ENCODE measurements at regions not wholly inside any gene's neighbourhood (a gene's known extent, or its start where the extent isn't known, plus 50 kb on each side); places are given as distances from the start of the nearest gene placed in this dataset.

DNA sequence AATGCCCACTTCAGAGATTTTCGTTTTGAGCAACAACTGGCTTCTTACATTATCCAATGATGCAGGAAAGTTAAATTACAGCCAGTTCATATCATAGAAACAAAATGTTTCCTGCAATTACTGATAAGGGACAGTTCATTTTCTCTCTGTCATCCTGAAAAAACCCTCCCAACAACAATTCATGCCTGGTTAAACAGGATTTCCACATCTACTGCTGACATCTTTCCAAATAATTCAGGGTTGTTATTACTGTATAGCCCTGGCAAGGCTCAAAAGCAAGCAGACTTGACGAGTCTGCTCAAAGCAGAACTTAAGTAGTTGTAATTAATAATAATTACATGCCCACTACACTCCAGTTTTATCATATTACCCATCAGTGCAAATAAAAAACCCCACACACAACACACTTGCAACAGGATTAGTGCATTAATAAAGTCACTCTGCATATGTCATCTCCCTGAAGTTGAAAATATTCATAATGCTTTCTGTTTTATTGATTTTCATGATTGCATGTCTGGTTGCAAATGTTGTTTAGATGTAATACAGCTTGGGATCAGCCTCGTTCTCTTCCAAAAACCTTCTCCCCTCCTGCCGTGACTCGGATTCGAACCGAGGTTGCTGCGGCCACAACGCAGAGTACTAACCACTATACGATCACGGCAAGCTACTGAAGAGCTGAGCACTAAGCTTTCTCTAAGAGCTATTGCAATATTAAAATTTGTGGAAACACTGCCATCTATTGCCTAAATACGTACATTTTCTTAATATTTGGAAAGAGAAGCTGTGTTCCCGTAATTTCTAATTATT is 119.6 kb upstream of the NFIB start (continued):
- TF ChIP-seq, protein P1, sequence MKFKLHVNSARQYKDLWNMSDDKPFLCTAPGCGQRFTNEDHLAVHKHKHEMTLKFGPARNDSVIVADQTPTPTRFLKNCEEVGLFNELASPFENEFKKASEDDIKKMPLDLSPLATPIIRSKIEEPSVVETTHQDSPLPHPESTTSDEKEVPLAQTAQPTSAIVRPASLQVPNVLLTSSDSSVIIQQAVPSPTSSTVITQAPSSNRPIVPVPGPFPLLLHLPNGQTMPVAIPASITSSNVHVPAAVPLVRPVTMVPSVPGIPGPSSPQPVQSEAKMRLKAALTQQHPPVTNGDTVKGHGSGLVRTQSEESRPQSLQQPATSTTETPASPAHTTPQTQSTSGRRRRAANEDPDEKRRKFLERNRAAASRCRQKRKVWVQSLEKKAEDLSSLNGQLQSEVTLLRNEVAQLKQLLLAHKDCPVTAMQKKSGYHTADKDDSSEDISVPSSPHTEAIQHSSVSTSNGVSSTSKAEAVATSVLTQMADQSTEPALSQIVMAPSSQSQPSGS (tag by site-specific recombination; IDR thresholded peaks at IDR 0.05; ENCODE audit: low read depth), result no peak
- TF ChIP-seq, protein P2, sequence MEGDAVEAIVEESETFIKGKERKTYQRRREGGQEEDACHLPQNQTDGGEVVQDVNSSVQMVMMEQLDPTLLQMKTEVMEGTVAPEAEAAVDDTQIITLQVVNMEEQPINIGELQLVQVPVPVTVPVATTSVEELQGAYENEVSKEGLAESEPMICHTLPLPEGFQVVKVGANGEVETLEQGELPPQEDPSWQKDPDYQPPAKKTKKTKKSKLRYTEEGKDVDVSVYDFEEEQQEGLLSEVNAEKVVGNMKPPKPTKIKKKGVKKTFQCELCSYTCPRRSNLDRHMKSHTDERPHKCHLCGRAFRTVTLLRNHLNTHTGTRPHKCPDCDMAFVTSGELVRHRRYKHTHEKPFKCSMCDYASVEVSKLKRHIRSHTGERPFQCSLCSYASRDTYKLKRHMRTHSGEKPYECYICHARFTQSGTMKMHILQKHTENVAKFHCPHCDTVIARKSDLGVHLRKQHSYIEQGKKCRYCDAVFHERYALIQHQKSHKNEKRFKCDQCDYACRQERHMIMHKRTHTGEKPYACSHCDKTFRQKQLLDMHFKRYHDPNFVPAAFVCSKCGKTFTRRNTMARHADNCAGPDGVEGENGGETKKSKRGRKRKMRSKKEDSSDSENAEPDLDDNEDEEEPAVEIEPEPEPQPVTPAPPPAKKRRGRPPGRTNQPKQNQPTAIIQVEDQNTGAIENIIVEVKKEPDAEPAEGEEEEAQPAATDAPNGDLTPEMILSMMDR (tag by site-specific recombination; IDR thresholded peaks at IDR 0.05), result no peak

DNA sequence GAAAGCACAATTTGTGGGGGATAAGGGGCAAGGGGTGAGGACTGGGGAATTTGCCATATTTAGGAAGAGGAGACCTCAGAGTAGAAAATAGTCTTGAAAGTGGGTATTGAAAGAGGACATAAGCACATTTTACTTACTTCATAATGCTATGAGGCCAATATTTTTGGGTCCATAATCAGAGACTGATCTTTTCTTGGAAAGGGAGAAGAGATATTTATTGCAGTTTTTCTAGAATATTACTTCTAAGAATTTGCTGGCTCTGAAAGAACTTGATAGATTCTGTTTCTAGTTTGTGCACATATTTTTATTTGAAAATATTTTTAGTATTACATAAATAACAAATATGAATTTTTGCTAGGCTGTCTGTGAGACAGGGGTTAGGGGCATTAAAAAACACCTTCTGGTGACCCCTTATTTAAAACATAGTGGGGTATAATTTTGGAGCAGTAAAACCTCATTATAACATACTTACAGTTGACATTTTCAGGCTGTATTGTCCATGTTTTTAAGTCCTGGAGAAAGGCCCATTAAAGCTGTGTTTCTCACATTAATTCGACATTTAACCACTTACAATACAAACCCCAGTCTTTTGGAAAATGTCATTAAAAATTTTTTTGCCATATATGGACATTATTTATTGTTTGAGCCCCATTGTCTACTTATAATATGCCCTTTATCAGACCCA is 118.9 kb upstream of the NFIB start:
- no peaks in the 10 kb centered on the region for H3K4me1 ChIP-seq (ENCODE audit: control insufficient read depth, insufficient read depth, low read length)
- POLR2A ChIA-PET, result no interaction called here

More for the DNA sequence above, 118.9 kb upstream of the NFIB start:
- Histone ChIP-seq H3K27ac (ENCODE audit: extremely low read depth, low read depth, low read length) (no peak overlapping the region), H3K36me3 (ENCODE audit: control insufficient read depth in 2 of 2, insufficient read depth in 1 of 2, low read length in 2 of 2) (no peaks in the 10 kb centered on the region), H3K9me3 (ENCODE audit: control insufficient read depth, insufficient read depth, low read depth, low read length) (no peaks in the 10 kb centered on the region), H3K4me3 (ENCODE audit: low read depth, low read length) (no peak overlapping the region)
- CTCF ChIA-PET, result interaction anchor here (1.1 to 2.7 kb wide), 3 partner anchors 80 to 1005 kb away, joined by 3 to 23 read pairs (median 3); no protein-coding TSS in a partner anchor
- TF ChIP-seq ZNF571 (tag by site-specific recombination; IDR thresholded peaks at IDR 0.05) (no peak), ZNF830 (tag by site-specific recombination; IDR thresholded peaks at IDR 0.05; ENCODE audit: low read depth) (no peak), ZNF768 (tag by site-specific recombination; IDR thresholded peaks at IDR 0.05) (no peak), SP2 (tag by site-specific recombination; IDR thresholded peaks at IDR 0.05) (no peak), ZSCAN23 (tag by site-specific recombination; IDR thresholded peaks at IDR 0.05) (no peak), ZIC2 (tag by site-specific recombination; IDR thresholded peaks at IDR 0.05) (no peak), ZNF843 (tag by site-specific recombination; IDR thresholded peaks at IDR 0.05) (no peak), BCL11A (tag by site-specific recombination; IDR thresholded peaks at IDR 0.05; ENCODE audit: low read depth) (no peak), ZNF157 (tag by site-specific recombination; IDR thresholded peaks at IDR 0.05) (no peak), SCRT2 (tag by site-specific recombination; IDR thresholded peaks at IDR 0.05) (no peak), ZNF701 (tag by site-specific recombination; IDR thresholded peaks at IDR 0.05) (no peak)
- TF ChIP-seq, protein P3, sequence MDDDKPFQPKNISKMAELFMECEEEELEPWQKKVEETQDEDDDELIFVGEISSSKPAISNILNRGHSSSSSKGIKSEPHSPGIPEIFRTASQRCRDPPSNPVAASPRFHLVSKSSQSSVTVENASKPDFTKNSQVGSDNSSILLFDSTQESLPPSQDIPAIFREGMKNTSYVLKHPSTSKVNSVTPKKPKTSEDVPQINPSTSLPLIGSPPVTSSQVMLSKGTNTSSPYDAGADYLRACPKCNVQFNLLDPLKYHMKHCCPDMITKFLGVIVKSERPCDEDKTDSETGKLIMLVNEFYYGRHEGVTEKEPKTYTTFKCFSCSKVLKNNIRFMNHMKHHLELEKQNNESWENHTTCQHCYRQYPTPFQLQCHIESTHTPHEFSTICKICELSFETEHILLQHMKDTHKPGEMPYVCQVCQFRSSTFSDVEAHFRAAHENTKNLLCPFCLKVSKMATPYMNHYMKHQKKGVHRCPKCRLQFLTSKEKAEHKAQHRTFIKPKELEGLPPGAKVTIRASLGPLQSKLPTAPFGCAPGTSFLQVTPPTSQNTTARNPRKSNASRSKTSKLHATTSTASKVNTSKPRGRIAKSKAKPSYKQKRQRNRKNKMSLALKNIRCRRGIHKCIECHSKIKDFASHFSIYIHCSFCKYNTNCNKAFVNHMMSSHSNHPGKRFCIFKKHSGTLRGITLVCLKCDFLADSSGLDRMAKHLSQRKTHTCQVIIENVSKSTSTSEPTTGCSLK (tag by site-specific recombination; IDR thresholded peaks at IDR 0.05), result no peak
- TF ChIP-seq, protein P4, sequence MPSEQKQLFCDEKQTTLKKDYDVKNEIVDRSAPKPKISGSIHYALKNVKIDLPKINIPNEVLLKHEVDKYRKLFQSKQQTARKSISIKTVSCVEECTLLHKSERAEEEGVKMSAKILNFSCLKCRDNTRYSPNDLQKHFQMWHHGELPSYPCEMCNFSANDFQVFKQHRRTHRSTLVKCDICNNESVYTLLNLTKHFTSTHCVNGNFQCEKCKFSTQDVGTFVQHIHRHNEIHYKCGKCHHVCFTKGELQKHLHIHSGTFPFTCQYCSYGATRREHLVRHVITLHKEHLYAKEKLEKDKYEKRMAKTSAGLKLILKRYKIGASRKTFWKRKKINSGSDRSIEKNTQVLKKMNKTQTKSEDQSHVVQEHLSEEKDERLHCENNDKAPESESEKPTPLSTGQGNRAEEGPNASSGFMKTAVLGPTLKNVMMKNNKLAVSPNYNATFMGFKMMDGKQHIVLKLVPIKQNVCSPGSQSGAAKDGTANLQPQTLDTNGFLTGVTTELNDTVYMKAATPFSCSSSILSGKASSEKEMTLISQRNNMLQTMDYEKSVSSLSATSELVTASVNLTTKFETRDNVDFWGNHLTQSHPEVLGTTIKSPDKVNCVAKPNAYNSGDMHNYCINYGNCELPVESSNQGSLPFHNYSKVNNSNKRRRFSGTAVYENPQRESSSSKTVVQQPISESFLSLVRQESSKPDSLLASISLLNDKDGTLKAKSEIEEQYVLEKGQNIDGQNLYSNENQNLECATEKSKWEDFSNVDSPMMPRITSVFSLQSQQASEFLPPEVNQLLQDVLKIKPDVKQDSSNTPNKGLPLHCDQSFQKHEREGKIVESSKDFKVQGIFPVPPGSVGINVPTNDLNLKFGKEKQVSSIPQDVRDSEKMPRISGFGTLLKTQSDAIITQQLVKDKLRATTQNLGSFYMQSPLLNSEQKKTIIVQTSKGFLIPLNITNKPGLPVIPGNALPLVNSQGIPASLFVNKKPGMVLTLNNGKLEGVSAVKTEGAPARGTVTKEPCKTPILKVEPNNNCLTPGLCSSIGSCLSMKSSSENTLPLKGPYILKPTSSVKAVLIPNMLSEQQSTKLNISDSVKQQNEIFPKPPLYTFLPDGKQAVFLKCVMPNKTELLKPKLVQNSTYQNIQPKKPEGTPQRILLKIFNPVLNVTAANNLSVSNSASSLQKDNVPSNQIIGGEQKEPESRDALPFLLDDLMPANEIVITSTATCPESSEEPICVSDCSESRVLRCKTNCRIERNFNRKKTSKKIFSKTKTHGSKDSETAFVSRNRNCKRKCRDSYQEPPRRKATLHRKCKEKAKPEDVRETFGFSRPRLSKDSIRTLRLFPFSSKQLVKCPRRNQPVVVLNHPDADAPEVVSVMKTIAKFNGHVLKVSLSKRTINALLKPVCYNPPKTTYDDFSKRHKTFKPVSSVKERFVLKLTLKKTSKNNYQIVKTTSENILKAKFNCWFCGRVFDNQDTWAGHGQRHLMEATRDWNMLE (tag by site-specific recombination; conservative IDR thresholded peaks at IDR 0.05; ENCODE audit: low read depth), result no peak
